ENCODE measurements at regions not wholly inside any gene's neighbourhood (a gene's known extent, or its start where the extent isn't known, plus 50 kb on each side); places are given as distances from the start of the nearest gene placed in this dataset.
A peak's percentile ranks its signal among the peaks of the same experiment; 100 is the strongest.

GRCh38 chr11:91115116-91115515, 892.3 kb upstream of the CHORDC1 start:
- no peak for ATAC-seq
- no peak overlapping the region for H3K27ac ChIP-seq (ENCODE audit: low read length)
- no TSS peak for BruUV-seq (replicated peaks)
- H2AFZ ChIP-seq (ENCODE audit: low read length), result no peak overlapping the region
- H3K9me2 ChIP-seq (replicated peaks; ENCODE audit: low read length), result no peaks in the 10 kb centered on the region; the same call in 1 of the 2 replicates
- ChIA-PET POLR2A (ENCODE audit: unreplicated experiment) (no interaction called here), CTCF (no interaction called here)
- H3F3A ChIP-seq (ENCODE audit: low read length, unreplicated experiment), result no peaks in the 10 kb centered on the region
- no peak overlapping the region for H3K4me2 ChIP-seq (ENCODE audit: low read length)
- H4K20me1 ChIP-seq (ENCODE audit: low read length), result no peaks in the 10 kb centered on the region
- H3K27me3 ChIP-seq (ENCODE audit: low read length), result no peaks in the 10 kb centered on the region
- no peaks in the 10 kb centered on the region for H3K79me2 ChIP-seq (ENCODE audit: low read length)
- DNase-seq, result no peak
- TF ChIP-seq EZH2 (IDR thresholded peaks at IDR 0.05; ENCODE audit: low read length, unreplicated experiment) (no peak), CTCF (conservative IDR thresholded peaks at IDR 0.05; ENCODE audit: low read depth, low read length) (no peak), EZH2phosphoT487 (IDR thresholded peaks at IDR 0.05; ENCODE audit: borderline replicate concordance, low read length) (no peak)
- H3K9me3 ChIP-seq (ENCODE audit: low read length), result no peaks in the 10 kb centered on the region
- intact Hi-C loops (cut with micrococcal nuclease), result no loop called here
- H3K9ac ChIP-seq (ENCODE audit: low read length), result no peak overlapping the region
- H3K36me3 ChIP-seq (ENCODE audit: low read depth, low read length), result no peaks in the 10 kb centered on the region
- no peaks in the 10 kb centered on the region for H3K4me1 ChIP-seq (ENCODE audit: insufficient read depth, low read length)
- no peak overlapping the region for H3K4me3 ChIP-seq (ENCODE audit: low read length)

- H3K4me1 ChIP-seq (ENCODE audit: insufficient read depth, low read length), result peaks cover 14% of the 10 kb centered on the region
- H3K79me2 ChIP-seq (ENCODE audit: low read length), result no peaks in the 10 kb centered on the region
- POLR2A ChIA-PET (ENCODE audit: unreplicated experiment), result no interaction called here
- H3K9me3 ChIP-seq (ENCODE audit: low read length), result peaks cover 5% of the 10 kb centered on the region; the same call in 1 of the 2 replicates
- no peak overlapping the region for H3K27ac ChIP-seq (ENCODE audit: low read length)
- no peaks in the 10 kb centered on the region for H4K20me1 ChIP-seq (ENCODE audit: low read length)
- ATAC-seq (peak; percentile 59), DNase-seq (peak; percentile 89)
- intact Hi-C loops (cut with micrococcal nuclease), result loop anchor here (2.0 kb wide), 1 partner anchor 59 kb away; no protein-coding TSS in a partner anchor
- no peak overlapping the region for H3K4me3 ChIP-seq (ENCODE audit: low read length)
- H3K36me3 ChIP-seq (ENCODE audit: low read depth, low read length), result no peaks in the 10 kb centered on the region
- no peaks in the 10 kb centered on the region for H3F3A ChIP-seq (ENCODE audit: low read length, unreplicated experiment)
- no peak overlapping the region for H2AFZ ChIP-seq (ENCODE audit: low read length)
- H3K9me2 ChIP-seq (replicated peaks; ENCODE audit: low read length), result 0 out of 2 replicates have a peak, but pooled peaks cover 3% of the 10 kb centered on the region
- CTCF ChIA-PET, result no interaction called here
- BruUV-seq (replicated peaks), result no TSS peak
- no peaks in the 10 kb centered on the region for H3K27me3 ChIP-seq (ENCODE audit: low read length)
- H3K9ac ChIP-seq (ENCODE audit: low read length), result no peak overlapping the region
- no peak for TF ChIP-seq CTCF (conservative IDR thresholded peaks at IDR 0.05; ENCODE audit: low read depth, low read length)
- no peak for TF ChIP-seq EZH2phosphoT487 (IDR thresholded peaks at IDR 0.05; ENCODE audit: borderline replicate concordance, low read length)
- TF ChIP-seq EZH2 (IDR thresholded peaks at IDR 0.05; ENCODE audit: low read length, unreplicated experiment), result no peak
- H3K4me2 ChIP-seq (ENCODE audit: low read length), result peak overlapping the region; percentile 41
Observed at GRCh38 chr11:91104237-91104636, 881.4 kb upstream of the CHORDC1 start.

- DNase-seq, result peak; percentile 28
- CTCF ChIA-PET, result no interaction called here
- Histone ChIP-seq H3K9me2 (replicated peaks; ENCODE audit: low read length) (no peaks in the 10 kb centered on the region), H3K9me3 (ENCODE audit: low read length) (peaks cover 5% of the 10 kb centered on the region; the same call in 1 of the 2 replicates), H3K27ac (ENCODE audit: low read length) (no peak overlapping the region), H3F3A (ENCODE audit: low read length, unreplicated experiment) (no peaks in the 10 kb centered on the region), H2AFZ (ENCODE audit: low read length) (no peak overlapping the region), H3K4me2 (ENCODE audit: low read length) (no peak overlapping the region), H3K9ac (ENCODE audit: low read length) (no peak overlapping the region), H3K4me1 (ENCODE audit: insufficient read depth, low read length) (peaks cover 14% of the 10 kb centered on the region), H3K36me3 (ENCODE audit: low read depth, low read length) (no peaks in the 10 kb centered on the region), H4K20me1 (ENCODE audit: low read length) (no peaks in the 10 kb centered on the region), H3K27me3 (ENCODE audit: low read length) (no peaks in the 10 kb centered on the region), H3K79me2 (ENCODE audit: low read length) (no peaks in the 10 kb centered on the region), H3K4me3 (ENCODE audit: low read length) (no peak overlapping the region)
- TF ChIP-seq EZH2phosphoT487 (IDR thresholded peaks at IDR 0.05; ENCODE audit: borderline replicate concordance, low read length) (no peak), CTCF (conservative IDR thresholded peaks at IDR 0.05; ENCODE audit: low read depth, low read length) (no peak), EZH2 (IDR thresholded peaks at IDR 0.05; ENCODE audit: low read length, unreplicated experiment) (no peak)
- intact Hi-C loops (cut with micrococcal nuclease), result no loop called here
- ATAC-seq, result no peak
- POLR2A ChIA-PET (ENCODE audit: unreplicated experiment), result no interaction called here
- BruUV-seq (replicated peaks), result no TSS peak
Observed at GRCh38 chr11:91100427-91100826, 877.6 kb upstream of the CHORDC1 start.
